Activated CD4-positive, alpha-beta T cell treated with anti-CD3 and anti-CD28 coated beads for 48 hours (primary cell): ENCODE measurements at regions not wholly inside any gene's neighbourhood (a gene's known extent, or its start where the extent isn't known, plus 50 kb on each side); places are given as distances from the start of the nearest gene placed in this dataset.

Source experiments
- DNase-seq: peaks from one replicate; pipeline ENCODE4 v3.0.0-alpha.2; 2020

DNA sequence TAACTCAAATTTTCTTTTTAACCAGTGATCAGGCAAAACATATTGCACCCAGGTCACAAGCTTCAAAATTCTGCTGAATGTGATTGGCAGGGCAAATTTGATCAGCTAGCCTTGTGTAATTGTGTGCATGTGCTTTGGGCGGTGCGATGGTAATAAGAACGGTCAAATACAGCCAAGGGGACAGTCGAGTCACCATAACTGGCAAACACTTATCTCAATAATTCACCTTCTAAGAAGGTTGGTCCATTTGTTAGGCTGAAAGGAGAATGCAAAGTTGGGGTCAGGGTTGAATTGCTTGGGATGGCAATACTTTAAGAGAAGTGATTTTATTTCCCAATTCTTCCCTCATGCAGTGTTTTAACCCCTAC is 302.4 kb upstream of the PDZRN3 start:
- DNase-seq: no peak

DNA sequence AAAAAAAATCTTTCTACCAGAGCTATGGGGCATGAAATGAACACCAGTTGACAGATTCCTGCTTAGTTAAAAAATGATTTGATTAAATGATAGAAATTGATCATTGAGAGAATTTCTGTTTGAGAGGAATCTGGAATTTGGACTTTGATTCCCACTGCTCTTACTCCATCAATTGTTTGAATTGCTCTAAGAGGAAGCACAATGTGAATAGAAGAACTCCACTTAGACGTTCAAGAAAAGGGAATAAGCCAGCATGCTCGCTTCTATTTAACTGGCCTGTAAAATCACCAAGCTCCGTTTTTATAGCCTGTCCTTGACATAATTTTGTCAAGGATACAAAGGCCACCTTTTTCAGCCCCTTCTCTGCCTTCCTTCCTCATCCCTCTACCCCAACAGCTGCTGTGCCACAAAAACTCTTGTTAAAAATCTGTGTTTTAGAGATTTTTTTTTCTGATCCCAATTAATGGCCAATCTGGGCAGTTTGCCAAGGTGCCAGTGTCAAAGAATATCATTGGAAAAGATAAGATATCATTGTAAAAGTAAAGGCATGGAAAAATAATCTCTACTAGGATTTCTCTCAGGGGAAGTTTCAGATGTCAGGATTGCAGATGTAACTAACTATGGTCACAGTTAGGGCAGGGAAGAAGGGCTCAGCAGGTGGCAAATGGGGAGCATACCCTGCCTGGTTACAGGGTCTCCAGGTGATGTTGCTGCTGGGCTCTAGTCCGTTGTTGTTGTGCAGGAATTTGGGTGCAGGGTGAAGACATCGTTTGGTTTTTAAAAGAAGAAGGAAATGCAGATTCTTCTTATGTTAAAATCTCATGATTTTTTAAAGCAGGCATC is 301.8 kb upstream of the PDZRN3 start:
- no peak for DNase-seq

DNA sequence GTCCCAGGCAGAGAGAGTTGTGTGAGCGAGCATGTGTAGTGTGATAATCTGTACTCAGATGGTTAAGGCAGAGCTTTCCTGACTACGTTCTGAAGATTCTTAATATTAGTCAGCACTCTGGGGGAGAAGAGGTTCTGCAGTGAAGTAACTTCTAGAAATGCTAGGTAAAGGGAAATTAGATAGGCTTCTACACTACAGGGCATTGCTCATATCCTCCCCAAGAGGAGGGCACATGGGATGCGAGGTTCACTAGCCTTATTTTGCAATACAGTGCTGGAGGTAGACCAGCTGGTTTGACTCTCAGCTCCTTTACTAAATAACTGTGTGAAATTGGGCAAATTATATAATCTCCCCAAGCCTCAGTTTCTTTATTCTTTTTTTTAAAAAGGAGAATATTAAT is 300.3 kb upstream of the PDZRN3 start:
- DNase-seq: no peak

DNA sequence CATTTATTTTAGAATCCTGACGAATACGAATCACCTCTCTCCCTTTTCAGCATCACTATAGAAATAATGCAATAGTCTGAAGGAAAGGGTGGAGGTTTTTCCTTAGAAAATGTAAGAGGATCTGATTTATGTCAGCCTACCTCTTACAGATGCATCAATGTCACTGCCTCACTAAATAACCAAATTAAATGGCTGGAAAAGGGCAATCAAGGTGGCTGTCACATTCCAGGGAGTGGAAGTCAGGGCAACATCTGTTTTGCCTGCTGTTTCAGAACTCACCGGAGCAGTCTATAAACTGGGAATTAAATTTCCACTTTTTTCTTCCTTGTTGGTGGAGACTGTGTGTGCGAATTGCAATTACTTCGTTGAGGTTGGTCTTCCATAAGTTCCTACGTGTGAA is 299.3 kb upstream of the PDZRN3 start:
- no peak for DNase-seq

DNA sequence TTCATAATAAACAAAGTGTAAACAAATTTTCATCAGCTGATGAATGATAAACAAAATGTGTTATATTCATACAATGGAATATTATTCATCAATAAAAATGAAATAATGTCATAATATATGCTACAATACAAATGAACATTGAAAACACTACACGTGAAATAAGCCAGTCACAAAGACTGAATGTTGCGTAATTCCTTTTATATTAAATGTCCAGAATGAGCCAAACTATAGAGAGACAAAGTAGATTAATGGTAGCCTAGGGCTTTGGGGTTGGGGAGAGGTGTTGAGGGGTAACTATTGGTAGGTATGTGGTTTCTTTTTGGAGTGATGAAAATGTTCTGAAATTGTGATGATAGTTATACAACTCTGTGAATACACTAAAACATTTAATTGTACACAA is 292.9 kb upstream of the PDZRN3 start:
- DNase-seq: no peak

DNA sequence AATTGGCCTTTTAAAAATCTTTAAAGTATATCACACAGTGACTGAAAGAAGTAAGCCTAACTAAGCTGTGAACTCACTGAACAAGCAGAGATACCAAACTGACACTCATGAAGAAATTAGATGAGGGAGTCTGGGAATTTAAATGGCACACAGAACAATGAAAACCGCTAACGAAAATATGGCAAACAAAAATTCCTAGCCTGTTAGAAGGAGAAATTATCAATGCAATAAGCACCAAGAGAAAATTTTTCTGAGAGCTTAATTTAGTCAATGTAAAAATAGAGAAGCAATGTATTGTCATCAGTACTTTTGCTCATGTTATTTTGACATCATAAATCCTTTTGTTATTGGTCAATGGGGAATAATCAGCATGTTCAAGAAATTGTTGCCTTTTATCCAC is 291.1 kb upstream of the PDZRN3 start:
- no peak for DNase-seq

DNA sequence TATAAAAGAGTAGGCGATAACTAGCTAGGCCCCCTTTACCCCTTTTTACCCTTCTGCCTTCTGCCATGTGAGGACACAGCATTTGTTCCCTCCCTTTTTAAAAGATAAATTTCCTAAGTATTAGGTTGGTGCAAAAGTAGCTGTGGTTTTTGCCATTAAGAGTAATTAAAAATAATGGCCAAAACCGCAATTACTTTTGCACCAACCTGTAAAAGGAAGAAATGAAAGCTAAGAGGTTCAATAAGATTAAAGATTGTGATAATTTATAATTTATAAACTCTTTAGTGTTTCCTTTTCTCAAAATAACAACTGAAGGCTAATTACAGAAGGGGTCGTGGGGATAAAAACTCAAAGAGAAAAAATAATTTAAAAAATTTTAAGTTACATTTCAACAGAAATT is 283.5 kb upstream of the PDZRN3 start:
- no peak for DNase-seq

DNA sequence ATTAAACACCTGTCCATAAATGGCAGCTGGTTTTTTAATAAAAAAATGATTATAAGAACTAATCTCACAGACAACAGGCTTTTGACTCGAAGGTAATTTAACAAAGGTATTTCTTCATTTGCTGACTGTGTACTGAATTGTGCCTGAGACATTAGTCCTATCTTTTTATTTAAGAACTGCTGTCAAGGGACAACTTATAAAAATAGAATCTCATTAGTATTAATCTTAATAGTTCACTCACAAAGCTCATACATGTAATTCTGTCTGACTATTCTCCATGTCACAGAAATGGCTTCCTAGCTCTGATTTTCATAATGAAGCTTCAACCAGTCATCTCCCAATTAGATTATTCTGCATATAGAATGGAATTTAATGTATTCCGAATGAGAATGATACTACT is 276.9 kb upstream of the PDZRN3 start:
- no peak for DNase-seq

DNA sequence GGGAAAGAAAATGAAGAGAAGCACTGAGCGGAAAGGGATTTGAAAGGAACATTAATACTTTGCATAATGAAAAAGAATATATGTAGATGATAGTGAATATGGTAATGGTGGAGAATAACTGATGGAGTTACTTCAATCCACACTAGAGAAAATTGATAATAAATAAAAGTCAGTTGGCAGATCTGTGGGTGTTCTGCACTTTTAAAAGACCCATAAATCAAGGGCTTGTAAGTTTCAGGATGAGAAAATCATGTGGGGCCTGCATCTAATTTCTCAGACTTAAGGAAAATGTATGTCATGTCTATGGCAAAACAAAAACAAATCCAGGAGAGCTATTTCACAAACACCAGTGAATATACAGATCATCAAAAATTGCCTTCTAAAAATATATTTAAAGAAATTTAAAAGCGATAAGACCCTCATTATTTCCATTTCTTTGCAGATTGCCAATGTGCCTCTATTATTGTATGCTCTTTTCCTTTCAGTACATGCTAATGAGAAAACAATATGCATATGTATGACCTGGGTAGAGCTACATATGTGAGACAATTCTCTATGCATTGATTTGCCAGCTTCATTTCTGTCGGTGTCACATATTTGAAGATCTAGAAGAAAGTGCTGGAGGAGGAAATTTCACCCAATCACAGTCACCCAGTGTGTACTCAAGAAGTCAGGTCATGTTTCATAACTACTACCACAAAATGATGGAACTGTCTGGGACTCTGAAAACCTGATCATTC is 269.9 kb upstream of the PDZRN3 start:
- DNase-seq: no peak

DNA sequence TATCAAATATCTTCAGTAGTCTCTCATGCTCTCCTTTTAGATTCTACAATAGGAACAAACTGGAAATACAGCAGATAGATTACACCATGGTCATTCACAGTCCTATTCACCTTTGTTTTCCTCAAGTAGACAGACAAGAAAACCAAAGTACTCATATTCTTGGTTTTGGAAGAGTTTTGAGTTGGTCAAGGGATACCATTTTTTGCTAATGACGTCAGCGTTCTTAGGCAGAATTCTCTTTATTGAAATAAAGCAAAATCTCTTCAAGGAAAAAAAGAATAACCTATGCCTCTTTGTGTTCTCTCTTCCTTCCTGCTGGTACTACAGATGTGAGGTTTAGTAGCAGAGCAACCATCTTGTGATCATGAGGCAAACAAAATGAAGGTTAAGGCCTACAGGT is 268.3 kb upstream of the PDZRN3 start:
- no peak for DNase-seq

DNA sequence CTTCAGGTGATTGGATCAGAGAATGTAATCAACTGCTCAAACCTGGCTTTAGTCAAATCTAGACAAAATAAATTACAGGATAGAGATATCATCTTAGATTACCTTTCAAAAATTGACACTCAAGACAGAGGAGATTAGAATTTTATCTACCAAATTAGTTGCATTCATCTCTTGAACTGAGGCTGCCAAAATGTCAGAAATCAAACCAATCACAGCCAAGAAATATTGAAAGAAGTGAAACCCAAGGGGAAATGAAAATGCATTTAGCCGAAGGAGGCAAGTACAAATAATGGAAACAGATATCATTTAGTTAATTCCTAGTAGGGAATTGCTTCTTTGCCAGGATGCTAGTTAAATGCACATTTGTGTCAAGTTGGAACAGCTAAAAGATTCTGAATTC is 261.1 kb upstream of the PDZRN3 start:
- DNase-seq: no peak

DNA sequence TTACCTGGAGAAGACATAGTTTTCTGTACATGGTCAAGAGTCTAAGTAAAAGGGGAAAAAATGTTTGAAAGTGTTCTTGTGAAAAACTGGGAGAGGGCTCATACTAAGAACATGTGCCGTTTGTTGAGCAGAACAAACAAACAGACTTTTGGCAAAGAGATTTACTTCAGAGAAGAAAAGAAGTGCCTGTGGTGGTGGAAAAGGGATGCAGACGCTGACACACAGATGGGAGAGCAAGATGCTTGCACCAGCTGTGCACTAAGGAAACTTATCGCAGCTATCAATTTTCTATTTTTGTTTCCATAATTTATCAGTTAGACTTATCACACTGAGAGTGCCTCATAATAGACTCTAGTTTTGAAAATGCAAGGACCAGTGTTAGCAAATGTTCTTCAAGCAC is 259.6 kb upstream of the PDZRN3 start:
- no peak for DNase-seq

DNA sequence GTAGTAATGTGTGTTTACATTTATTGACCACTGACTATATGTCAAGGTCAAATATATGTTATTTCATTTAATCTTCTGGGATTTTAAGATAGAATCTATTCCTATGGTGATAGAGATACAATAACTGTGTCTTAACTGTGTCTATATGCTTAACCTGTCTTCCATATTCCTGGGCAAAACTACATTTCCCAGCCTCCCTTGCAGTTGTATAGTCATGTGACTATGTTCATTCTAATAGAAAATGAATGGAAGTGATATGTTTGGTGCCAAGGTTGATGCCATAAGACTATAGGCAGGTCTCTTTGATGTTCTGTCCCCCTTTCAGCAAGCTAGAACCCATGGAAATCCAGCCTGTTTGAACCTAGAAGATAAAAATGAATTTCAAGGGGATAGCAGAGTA is 258.8 kb upstream of the PDZRN3 start:
- DNase-seq: no peak

DNA sequence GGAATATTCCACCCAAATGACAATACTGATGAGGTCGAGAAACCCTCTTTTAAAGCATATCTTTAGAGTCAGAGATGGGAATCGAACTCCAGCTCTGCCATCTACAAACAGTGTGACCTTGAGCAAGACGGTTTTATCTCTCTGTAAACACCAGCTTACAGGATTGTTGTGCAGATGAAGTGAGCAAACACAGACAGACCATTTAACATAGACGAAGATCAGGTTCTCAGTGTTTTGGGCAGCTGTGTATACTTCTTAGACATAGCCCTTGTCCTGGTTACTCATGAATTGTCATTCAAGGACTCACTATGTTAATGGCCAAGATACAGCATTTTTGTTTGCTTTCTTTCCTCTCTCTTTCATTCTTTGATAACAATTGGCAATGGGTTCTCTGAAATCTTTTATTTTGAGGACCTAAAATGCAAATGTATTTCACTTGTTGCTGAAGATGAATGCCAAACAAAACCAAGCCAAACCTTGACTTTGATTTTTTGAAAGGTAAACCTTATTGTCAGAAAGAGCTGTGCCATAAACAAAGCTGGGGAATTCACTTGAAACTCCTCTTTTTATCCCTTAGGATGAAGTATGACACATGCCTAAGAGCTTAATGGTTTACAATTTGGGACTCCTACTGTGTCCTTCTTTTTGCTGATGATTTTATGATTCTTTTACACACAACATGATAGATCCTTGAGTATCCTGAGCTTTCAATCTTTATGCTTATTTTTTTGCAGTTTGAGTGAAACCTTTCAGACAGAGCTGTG is 250.0 kb upstream of the PDZRN3 start:
- DNase-seq: no peak

DNA sequence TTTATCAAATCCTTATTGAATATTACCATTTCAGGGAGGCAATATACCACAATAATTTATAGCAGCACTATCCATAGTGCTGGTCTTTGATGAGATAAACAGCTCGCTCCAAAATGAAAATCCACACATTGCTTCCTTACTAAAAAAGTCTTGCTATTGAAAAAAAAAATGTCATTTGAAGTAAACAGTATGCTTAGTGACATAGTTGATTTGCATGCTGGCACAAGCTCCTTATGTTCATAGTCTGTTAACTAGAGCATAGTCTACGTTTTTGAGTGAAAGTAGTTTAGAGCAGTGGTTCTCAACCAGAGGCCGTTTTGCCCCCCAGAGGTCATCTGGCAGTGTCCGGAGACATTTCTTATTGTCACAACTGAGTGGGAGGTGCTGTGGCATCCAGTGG is 249.4 kb upstream of the PDZRN3 start:
- DNase-seq: no peak

DNA sequence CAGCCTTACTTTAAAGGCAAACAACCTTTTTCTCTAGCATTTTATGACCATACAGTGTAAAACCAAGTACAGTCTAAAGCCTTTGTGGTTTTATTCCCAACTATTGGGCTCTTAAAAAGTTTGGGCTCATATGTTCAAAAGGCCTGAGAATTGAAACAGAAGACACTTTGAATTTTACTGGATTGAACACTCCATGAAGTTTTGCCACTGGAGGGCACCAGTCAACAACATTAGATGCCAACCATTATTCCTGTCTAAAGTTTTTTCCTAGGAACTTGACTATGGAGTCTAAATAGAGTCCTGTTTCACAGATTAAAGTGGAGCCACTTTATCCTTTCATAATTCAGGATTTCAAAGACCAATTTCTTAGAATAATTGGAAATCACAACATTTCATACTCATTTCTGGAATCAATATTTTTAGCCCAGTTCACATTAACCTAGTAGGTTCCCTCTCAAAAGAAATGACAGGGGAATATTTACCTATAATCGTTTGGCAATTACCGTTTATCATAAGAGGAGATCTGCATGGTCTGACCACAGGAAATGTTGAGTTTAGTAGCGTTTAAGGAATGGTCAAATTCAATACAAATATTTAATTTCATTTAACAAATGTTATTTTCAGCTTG is 244.1 kb upstream of the PDZRN3 start:
- no peak for DNase-seq

DNA sequence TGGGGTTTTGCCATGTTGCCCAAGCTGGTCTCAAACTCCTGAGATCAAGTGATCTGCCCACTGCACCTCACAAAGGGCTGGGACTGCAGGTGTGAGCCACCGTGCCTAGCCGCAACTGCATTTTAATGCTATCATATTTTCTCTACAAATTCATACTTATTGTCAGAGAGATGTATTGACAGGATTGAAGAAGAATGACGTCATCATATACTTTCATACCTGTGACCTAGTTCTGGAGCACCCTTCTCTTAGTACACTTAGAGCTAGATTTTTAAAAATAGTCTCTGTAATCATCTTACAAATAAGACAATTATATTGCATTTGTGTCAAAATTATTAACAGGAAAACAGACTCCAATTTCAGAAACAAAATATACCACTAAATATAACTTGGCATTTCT is 242.8 kb upstream of the PDZRN3 start:
- DNase-seq: no peak

DNA sequence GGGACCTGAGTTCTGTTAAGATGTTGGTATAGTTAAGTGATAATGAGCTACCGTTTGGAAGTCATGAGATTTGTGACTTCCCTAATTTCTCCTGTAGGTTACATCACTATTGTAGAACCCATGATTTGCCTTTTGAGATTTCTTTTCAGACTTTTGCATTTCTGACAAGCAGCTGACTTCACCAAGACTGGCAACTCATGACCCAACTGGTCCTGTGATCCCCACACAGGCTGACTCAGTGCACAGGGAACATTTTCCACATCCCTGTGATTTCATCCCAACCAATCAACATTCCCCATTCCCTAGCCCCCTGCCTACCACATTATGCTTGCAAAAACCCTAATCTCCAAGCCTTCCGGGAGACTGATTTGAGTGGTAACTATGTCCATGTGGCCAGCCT is 242.1 kb upstream of the PDZRN3 start:
- no peak for DNase-seq

DNA sequence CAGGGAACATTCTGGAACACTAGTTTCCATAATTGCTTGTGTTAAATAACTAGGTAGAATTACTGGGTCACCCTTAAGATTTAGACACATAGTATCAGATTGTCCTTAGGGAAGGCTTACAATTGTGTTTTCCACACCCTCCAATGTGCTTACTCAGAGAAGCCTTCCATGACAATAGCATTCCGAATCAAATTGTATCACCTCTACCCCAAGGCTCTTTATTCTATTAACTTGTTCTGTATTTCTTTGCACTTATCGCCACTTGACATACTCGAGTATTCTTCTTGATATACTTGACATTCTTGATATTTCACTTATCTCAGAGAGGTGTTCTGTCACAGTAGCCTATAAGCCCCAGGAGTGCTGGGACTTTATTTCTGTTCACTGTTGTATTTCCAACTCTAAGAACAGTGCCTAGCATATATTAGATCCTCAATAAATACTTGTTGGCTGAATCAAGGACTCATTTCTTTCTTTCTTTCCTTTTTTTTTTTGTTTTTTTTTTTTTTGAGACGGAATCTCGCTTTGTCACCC is 238.9 kb upstream of the PDZRN3 start:
- no peak for DNase-seq

DNA sequence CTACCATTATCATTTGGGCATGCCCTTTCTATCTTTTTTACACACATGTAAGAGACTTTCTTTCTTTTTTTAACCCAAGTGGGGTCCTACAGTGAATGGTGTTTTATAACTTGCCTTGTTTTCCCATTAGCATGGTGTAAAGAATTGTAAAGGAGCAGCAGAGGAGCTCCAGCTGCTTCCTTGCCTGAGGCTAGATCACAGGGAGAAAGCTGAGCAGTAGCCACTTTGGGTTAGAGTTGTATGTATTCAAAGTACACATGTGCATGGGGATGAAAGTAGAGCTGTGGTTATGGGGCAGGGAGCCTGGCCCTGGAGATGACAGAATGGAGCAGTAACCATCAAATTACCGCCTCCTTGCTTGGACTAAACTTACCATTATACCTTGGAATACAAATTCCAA is 231.1 kb upstream of the PDZRN3 start:
- DNase-seq: no peak

DNA sequence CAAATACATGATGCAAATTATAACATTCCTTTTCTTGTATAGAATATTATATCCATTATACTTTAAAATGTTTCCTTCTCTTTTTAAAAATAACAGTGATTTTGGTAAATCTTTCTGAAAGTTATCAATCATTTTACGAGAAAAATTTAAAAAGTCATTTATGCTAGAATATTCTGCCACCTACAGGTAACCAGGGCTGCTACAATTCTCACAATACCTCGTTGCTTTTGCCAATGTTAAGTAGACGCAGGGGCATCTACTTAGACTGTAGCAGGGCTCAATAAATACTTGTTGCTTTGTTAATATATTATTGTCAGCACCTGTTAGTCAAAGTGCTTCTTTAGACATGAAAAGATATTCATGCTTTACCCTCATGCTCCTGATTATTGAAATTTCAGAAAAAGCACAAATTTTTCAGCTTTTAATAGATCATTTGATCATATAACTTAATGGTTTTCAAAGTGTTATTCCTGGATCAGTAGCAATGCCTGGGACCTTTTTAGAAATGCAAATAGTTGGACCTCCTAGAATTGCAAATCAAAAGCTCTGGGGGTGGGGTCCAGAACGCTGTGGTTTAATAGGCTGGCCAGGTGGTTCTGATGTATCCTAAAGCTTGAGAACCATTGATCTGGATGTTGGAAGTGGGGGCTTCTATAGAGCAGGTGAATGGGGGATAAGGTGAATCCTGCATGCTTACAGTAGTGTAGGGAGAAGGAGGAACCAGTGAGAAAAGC is 223.6 kb upstream of the PDZRN3 start:
- DNase-seq: no peak

DNA sequence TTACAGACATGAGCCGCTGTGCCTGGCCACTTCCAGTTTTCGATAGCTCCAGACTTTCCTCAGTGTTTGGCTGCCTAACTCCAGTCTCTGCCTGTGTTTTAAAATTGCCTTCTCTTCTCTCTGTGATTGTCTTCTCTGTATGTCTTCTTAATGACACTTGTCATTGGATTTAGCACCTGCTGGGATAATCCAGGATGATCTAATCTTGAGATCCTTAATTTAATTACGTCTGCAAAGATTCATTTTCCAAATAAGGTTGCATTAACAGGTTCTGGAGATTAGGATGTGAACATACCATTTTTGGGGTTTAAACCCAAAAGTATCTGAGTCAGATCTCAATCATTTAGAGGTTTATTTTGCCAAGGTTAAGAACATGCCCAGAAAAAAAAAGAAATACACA is 222.2 kb upstream of the PDZRN3 start:
- DNase-seq: no peak

DNA sequence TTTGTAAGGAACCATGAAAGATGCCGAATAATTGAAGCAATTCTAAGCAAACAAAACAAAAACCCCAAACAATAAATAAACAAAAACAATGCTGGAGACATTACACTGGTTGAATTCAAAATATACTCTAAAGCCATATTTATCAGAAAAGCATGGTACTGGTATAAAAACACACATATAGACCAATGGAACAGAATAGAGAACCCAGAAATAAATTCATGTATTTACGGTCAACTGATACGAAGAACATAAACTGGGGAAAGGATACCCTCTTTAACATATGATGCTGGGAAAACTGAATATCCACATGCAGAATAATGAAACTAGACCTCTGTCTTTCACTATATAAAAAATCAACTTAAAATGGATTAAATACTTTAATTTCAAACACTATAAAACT is 214.3 kb upstream of the PDZRN3 start:
- DNase-seq: no peak
